GM12892 (cell line): ENCODE measurements at regions not wholly inside any gene's neighbourhood (a gene's known extent, or its start where the extent isn't known, plus 50 kb on each side); places are given as distances from the start of the nearest gene placed in this dataset.

Source experiments
- POLR2A ChIP-seq: IDR thresholded peaks from 2 replicates; pipeline ENCODE4 v1.6.1; 2011; ENCODE audit warnings: low read depth, low read length, control low read depth
- POLR2AphosphoS5 ChIP-seq: IDR thresholded peaks from 2 replicates; pipeline ENCODE4 v1.6.1; 2011; ENCODE audit warnings: low read depth, low read length, control low read depth
- TAF1 ChIP-seq: IDR thresholded peaks from 2 replicates; pipeline ENCODE4 v1.6.1; 2011; ENCODE audit warnings: low read depth, mild to moderate bottlenecking, control low read depth, low read length, borderline replicate concordance

DNA sequence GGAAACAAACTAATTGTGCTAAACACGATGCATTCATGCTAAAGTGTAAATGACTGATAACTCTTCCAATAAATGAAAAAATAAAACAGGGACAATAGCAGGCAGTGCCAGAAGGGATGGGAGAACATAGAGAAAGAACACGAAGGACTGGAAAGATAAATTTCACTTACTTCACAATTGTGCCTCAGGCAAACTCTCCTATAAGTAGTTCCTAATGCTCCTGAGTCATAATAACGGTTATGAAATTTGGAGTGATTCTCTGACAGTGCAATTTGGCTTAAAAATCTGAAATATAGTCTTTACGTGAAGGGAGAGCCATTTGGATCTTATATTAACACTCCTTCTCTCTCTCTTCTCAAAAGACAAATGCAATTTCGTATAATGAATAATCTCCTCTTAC lies 2218.5 kb downstream of the MAT2B start:
- no peak for TF ChIP-seq POLR2AphosphoS5
- TF ChIP-seq TAF1: no peak
- no peak for TF ChIP-seq POLR2A
